Amniotic stem cell (primary cell): ENCODE measurements at regions not wholly inside any gene's neighbourhood (a gene's known extent, or its start where the extent isn't known, plus 50 kb on each side); places are given as distances from the start of the nearest gene placed in this dataset.

Source experiments
- DNase-seq: peaks from one replicate; lab custom pipeline; 2025; lab: John Stamatoyannopoulos, UW

- DNase-seq = no peak
Observed at GRCh38 chr12:5379749-5380496, 52.0 kb upstream of the NTF3 start.
